GM18867 (cell line): ENCODE measurements at regions not wholly inside any gene's neighbourhood (a gene's known extent, or its start where the extent isn't known, plus 50 kb on each side); places are given as distances from the start of the nearest gene placed in this dataset.
"Not testable (repeated sequence)": the region's sequence is repeated elsewhere in the genome, so short reads cannot be mapped to it uniquely, and the experiment has no call there.

ENCODE experiments used
- ATAC-seq: cut with Tn5 transposase; IDR thresholded peaks from one replicate; pipeline ENCODE4 v1.9.1; 2021; ENCODE audit warnings: mild to moderate bottlenecking, moderate library complexity; ENCODE audit not compliant: unreplicated experiment

DNA sequence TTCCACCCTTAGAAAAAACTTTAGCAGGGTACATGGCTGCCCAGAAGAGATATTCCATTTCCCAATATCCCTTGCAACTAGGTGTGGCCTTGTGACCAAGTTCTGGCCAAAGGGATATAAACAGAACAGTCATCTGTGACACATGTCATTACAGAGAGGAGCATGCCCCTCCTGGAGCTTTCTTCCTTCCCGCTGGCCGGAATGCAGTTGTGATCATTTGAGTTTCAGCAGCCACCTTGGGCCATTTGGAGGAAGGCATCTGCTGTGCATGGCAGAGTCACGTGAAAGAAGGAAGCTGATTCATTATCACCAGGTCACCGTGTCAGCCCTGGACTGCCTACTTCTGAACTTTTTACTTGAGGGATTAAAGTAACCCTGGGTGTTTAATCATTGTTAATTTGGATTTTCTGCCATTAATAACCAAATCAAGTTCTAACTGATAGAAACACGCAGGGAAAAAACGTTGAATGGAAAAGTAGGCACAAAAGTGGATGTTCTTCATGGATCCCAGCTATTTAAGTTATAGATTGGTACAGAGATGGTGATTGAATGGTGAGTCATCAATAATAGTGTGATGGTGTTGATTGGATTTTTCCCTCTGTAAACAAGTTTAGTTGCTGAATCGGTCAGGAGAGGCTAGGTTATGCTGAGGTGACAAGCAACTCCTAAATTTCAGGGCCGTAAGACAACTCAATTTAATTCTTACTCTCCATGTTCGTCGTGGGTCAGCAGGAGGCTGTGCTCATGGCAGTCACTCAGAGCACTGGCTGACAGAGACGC lies 80.7 kb upstream of the CCDC167 start:
- ATAC-seq: no peak

DNA sequence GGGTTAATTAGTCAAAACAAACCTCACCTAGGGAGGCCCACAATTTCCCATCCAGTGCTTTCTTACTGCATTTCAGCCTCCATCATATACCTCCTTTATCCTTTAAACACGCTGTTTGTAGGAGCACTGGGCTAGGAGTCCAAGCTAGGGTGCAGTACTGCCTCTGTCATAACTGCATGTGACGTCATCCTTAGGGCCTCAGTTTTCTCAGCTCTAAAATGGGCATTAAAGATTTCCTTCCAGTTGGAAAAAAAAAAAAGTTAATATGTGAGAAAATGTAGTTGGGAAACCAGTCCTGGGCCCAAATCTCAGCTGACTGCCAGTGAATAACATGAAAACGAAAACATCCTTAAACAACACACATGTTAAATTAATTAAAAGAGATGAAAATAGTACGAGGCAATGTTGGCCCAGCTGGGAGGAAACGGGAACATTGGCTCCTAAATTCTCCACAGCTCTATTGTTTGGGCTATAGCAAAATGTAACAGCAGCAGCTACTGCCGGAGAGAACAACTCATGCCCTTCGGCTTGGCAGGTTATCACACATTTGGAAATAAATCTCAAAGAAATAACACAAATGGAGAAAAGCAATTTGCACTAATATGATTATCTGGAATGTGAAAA lies 79.9 kb upstream of the CCDC167 start:
- no peak for ATAC-seq

DNA sequence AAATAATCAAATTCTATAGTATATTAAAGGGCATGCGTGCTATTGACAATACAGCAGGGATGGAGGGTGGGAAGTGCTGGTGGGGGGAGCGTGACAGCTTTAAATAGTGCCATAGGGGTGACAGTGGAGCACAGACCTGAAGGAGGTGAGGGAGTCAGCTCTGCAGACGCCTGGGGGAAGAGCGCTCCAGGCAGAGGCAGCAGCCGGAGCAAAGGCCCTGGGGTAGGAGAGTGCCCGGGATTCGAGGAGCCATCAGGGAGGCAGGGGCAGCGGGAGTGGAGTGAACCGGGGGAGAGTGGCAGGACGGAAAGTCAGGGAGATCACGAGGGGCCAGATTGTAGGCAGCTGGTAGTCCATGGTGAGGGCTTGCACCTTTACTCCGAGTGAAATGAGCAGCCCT lies 78.4 kb upstream of the CCDC167 start:
- ATAC-seq: no peak

DNA sequence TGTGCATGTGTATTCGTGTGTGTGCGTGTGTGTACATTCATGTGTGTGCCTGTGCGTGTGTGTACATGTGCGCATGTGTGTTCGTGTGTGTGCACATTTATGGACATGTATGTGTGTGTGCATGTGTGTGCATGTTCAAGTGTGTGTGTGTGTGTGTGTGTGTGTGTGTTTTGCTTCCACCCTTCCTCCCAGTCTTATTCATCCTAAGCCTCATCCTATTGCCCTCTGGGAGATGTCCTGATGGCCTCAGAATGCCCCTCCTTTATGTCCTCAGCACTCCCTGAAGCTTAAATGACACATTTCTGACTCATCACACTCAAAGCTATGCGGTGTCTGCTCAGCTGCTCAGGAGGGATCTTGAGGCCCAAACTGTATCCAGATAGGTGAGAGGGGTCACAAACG lies 76.6 kb upstream of the CCDC167 start:
- ATAC-seq: no peak

DNA sequence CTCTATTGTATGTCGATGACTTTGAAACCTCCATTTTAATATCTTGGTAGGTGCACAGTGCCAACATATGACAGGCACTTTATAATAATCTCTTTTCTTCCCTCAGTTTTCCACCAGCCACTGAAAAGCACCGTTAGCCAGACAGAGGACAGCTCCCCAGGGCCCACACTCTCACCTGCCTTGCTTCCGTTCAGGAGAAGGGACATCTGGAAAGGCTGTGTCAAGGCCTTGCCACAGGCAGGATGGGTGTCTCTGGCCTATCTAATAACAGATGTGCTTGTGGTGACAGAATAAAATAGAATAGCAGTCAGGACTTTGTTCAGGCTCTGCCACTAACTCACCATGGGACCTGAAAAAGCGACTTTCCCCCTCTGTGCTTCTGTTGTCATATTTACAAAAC lies 75.5 kb upstream of the CCDC167 start:
- ATAC-seq: no peak

DNA sequence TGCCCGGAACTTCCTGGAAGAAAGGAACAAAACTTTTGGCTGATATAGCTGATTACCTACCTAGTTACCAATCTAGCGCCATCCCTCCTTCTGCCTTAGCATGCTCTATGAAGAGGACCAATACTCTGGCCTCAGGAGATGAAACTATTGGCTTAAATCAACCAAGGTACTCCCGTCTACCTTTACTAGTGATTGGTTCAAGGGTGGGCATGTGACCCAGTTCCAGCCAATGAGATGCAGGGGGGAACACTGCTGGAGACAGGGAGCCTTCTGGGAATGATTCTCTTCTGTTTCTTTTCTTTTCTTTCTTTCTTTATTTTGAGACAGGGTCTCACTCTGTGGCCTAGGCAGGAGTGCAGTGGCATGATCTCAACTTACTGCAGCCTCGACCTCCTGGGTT lies 72.6 kb upstream of the CCDC167 start:
- no peak for ATAC-seq

DNA sequence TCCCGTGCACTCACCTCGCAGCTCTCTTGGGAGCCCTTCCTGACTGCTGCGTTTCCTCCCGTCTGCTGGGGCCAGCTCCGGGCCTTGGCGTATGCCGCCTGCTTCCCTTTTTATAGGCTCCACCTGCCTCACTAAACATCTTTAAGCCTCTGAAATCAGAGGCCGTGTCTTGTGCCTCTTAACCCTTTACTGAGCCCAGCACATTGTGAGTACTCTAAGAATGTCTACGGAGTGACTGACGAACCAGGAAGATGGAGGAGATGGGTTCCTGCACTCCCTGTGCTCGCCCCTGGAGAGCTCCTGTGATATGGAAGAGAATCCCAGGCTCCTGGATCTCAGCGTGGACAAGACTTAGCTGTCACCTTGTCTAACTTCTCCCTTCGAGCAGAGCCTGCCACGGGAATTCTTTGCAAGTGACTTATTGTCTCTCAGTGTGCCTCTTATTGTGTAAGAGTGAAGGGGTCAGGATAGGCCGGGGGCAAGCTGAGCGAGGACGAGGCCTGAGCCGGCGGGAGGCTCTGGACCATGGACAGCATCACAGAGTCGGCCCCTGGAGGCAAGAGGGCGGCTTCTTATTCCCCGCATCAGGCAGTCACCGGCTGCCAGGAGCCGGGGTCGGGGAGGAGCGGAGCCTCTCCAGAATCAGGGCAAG lies 70.9 kb upstream of the CCDC167 start:
- no peak for ATAC-seq

DNA sequence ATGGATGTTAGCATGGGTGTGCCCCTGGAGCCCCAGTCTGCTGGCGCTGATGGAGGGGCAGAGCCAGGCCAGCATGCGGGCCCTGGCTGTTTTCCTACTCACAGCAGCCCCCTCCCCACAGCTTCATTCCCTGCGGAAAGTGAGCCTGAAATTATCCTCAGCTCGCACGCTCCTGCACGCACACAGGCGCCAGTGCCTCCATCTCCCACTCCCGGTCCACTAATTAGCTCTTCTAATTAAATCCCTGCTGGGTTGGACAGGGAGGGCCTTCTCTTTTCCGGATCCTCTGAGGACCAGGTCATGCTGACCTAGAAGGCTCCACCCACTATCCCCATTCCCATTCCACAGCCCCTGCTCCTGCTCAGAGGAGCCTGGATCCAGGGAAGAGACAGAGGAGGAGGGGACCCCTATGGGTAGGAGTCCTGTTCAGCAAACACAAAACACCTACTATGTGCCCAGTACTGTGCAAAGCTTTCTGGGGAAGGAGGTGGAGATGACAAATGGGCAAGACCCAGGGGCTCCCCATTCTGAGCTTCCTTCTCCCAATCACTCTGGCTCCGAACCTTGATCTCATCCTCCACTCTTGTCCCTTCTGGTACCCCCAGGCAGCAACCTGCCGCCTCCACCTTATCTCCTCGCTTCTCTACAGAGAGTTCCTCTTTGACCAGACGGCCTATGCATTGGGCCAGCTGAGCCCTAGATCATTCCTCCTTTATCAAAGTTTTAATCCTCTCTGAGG lies 70.2 kb upstream of the CCDC167 start:
- no peak for ATAC-seq

DNA sequence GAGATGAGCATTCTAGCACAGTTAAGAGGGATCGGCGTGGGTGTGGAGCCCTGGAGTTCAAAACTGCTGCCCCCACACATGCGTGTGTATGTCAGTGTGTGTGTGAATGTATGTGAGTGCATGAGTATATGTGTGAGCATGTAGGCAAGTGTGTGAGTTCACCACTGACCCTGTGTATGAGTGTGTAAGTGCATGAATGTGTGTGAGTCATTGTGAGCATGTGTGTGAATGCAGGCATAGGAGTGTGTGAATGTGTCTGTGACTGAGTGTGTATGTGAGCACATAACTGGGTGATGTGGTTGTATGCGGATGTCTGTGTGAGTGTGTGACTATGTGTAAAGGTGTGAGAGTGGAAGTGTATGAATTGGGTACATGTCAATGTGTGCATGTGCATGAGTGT lies 69.6 kb upstream of the CCDC167 start:
- ATAC-seq: no peak

DNA sequence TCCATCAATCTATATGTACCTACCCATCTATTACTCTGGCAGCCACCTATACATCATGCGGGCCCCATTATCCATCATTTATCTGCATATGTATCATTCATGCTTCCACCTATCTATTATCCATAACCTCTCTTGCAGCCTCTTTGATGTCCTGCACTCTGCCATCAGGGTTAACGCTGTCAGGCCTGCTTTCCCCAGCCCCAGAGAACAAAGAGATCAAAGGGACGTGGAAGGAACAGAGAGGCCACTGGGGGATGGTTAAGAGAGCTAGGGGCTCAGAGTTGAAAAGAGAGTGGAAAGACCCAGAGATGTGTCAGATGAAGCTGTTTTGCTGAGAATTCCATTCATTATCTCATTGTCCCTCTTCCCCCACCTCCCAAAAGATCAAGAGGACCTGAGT lies 67.3 kb upstream of the CCDC167 start:
- ATAC-seq: no peak

DNA sequence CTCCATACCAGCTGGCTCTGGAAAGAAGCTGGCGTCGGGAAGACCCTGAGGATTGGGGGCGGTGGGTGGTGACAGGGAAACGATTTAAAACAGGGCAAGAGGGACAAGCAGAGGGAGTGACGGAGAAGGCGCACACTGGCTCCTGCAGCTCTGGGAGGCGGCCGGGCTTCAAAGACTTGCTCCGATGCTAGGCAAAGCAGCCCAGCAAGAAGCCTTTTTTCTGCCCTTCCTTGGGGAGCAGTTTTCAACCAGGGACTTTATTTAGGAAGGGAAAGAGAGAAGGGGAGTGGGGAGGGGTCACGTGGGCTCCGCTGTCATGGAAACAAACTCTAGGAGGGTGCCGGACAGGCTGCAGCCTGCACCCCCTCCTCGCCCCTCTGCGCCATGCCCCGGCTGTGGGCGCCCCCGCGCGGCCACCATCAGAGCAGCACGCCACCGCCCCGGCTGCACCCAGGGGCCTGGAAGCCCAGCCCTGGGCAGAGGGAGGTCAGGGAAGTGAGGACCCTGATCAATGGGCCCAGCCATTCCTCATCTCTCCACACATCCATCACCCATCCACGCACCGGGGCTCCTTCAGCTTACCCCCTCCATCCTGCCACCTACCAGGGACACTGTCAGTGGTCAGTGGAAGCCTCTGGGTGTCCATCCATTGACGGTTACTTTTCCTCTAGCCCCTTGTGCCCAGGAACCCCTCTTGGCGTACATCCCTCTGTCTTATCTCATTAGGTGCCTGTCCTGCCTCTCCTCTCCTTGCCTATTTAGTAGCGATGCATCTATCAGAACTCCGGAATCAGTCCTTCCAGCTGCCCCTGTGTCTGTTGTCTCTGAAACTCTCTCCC lies 66.6 kb upstream of the CCDC167 start:
- ATAC-seq: peak; percentile 52

DNA sequence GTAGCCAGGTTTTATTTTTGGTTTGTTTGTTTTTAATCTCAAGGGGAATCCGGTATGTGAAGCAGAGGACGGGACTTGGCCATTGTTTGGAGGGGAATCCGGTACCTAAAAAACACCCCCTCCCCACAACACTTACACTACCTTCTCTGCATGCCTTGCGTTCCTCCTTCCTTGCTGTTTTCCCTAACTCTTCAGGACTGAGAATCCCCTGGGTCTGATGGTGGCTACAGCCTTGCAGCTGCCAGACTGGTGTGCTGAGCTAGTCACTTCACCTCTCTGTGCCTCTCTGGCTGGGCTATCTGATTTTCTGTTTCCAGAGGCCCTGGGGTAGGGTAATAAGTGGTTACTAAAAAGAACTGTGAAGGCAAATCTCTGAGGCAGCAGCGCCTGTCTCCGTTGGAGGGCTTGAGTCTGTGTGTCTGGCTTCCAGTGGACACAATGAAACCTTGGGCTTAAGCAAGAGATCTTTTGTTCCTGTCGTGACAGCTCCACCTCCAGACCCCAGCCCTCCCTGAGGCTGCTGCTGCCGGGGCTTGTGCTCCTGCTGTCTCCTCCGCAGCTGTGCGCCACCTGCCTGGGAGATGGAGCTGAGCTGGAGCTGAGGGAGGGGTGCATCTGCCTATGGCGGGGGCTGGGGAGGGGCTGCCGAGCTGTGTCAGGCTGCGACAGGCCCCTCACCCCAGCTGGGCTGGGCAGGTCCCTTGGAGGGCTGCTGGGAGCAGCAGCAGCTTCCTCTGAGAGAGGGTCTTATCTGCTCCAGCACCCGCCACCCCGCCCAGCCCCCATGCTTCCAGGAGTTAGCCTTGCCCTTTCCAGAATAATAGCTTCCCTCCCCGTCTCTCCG lies 65.8 kb upstream of the CCDC167 start:
- ATAC-seq: no peak

DNA sequence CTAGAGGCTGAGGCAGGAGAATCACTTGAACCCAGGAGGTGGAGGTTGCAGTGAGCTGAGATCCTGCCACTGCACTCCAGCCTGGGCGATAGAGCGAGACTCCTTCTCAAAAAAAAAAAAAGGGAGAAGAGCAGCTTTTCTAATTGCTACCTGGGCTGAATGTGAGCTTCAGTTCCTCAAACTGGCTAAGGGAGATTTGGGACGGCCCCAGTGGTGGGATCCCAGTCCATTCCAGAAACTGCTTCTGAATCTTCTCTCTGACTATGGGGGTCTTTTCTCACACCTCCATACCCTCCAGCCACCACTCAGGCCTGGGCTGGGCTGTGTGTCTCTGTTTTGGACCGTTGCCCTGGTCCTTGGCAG lies 63.2 kb upstream of the CCDC167 start:
- not testable (repeated sequence) for ATAC-seq

DNA sequence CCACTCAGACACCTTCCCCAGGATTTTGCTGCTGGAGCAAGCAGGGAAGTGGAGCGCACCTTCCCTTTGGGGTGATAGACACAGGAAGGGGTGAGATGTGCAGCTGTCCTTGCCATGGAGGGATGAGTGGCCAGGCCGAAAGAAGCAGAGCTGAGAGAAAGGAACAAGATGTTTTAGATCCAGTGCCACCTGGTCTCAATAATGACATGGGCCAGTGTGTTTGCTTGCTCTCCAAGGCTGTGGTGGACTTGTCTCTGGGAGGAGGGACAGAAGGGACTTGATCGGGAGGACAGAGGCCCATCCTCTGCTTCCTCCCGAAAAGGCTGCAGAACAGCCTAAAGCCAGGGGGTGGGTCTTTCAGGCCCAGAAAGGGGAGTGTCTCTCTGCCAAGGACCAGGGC lies 61.7 kb upstream of the CCDC167 start:
- ATAC-seq: no peak

DNA sequence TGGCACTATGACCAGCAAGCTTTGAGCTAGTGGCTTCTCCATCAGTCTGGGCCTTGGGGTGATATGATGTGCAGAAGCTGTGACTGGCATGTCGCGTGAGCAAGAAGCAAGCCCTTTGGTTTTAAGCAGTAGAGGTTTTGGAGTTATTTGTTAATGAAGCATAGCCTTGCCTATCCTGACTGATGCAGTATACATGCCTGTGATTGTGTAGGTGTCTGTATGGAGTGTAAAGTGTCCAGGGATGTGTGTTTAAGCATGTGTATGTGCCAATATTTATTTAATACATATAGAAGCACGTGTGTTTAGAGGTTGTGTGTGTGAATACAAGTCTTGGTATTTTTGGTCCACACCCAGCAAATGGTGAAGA lies 61.0 kb upstream of the CCDC167 start:
- no peak for ATAC-seq

DNA sequence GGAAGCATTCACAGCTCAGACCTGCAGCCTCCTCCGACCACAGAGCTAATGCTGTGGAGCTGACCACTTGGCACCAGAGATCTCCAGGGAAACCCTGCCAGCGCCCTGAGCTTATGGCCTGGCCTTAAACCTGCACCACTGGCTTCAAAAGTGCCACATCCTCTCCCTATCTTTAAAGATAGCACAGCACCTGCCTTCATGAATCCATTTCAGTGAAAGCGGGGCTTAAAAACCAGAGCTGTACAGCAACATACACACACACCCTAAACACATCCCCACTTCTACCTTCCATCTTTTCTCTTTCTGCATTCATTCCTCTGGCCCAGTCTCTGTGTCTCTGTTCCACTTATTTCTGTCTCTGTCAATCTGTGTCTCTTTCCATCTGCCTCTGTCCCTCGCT lies 59.8 kb upstream of the CCDC167 start:
- ATAC-seq: no peak

DNA sequence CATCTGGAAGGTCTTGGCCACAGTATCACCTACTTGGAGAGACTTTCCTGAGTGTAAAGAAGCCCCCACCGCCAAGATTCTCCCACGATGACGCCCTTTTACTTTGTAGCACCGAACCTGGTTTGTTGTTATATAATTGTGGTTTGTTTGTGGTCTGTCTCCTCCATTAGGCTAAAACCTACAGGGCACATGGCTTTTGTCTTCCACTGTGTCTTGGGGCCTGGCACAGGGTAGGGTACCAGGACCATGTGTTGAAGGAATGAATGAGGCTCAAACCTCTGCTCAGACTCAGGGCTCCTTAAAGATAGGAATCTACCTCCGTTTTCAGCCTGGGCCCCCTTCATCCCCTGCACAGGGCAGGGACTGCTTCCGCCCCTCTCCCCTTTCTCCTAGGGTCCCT lies 59.4 kb upstream of the CCDC167 start:
- ATAC-seq: no peak

DNA sequence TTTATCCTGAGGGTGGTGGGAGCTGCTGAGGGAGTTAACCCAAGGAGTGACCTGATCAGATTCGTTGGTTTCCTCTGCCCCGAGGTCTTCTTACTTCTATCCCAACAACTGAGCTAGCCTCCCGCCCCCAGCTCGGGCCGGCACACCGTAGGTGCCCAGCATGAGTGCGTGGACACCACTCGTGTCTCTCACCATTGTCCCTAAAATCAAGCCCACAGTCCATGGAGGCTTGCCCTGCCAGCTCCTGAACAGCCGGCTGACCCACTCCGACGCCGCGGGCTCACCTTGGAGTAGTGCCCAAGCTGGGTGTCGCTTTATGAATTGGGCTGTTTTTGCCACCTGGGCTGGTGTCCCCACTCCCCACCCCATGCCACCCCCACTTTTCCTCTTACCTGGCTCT lies 59.0 kb upstream of the CCDC167 start:
- no peak for ATAC-seq

DNA sequence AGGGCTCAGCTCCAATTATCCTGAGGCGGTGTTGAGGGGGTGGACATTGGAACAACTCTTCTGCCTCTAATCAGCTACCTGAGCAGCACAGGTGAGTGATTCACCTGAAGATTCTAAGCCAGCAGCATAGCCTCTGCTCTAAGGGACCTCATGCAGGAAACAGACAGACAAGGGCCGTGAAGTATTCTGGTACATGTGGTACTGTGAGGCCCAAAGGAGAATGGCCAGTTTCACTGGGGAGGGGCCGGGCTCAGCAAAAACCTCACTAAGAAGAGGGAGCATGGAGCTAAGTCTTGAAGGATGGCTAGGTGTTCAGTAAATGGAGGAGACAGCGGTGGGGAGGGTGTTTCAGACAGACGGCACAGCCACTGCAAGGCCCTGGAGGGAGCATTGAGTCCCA lies 58.5 kb upstream of the CCDC167 start:
- no peak for ATAC-seq

DNA sequence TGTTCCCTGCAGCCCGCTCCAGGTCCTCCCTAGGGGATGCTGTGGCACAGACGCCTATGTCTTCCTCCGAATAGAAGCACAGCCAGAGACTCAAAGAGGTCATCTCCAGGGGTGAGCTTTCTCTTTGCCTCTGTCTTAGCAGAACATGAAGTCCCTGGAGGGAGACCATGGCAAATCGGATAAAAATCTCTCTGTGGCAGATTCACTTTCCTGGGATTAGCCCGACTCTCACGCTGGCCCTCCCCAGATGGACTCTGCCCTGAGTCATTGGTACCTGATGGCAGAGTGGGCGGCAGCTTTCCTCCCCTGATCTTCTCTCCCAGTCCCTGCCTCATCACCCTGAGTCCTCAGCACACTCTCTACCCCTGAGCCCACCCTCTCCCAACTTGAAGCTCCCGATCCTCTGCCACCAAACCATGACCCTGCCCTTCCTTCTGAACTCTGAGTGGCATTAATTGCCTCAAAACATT lies 58.0 kb upstream of the CCDC167 start:
- ATAC-seq: no peak
